ENCODE measurements at regions not wholly inside any gene's neighbourhood (a gene's known extent, or its start where the extent isn't known, plus 50 kb on each side); places are given as distances from the start of the nearest gene placed in this dataset.

- no peak for DNase-seq
- Mint-ChIP-seq H3K4me3 (no peak overlapping the region), H3K9me3 (no peaks in the 10 kb centered on the region), H3K36me3 (ENCODE audit: low read depth) (no peaks in the 10 kb centered on the region), H3K4me1 (peaks cover 11% of the 10 kb centered on the region), H3K27me3 (ENCODE audit: insufficient read depth) (peaks cover 50% of the 10 kb centered on the region), H3K27ac (no peak overlapping the region)
- 94% methylated on average over 1 of the region's 1 CpG; no CpG with 5 or more reads in 1 of the 2 experiments for WGBS, 2 experiments (ENCODE audit: insufficient coverage in 1 of 2, insufficient read length in 1 of 2)
- H3K9ac ChIP-seq (ENCODE audit: extremely low read depth, low read length, poor library complexity, severe bottlenecking) = no peak overlapping the region
- H3K27ac ChIP-seq (ENCODE audit: low read depth, low read length) = no peak overlapping the region
- H3K9me3 ChIP-seq (ENCODE audit: control insufficient read depth, low read length) = no peaks in the 10 kb centered on the region
- H3K27me3 ChIP-seq (ENCODE audit: control insufficient read depth, insufficient read depth, low read length, poor library complexity, severe bottlenecking) = peaks cover 45% of the 10 kb centered on the region
- no peak for TF ChIP-seq CTCF (conservative IDR thresholded peaks at IDR 0.05)
- H3K4me1 ChIP-seq (ENCODE audit: control insufficient read depth, insufficient read depth, low read length) = peaks cover 9% of the 10 kb centered on the region
- H3K4me3 ChIP-seq (ENCODE audit: low read length) = no peak overlapping the region
- H3K36me3 ChIP-seq (ENCODE audit: control insufficient read depth, insufficient read depth, low read length) = no peaks in the 10 kb centered on the region
These were observed 50.1 kb upstream of the RHOU start for GRCh38 chr1:228685081-228685660.

All from endodermal cell (in vitro differentiated cells).